ENCODE measurements at regions not wholly inside any gene's neighbourhood (a gene's known extent, or its start where the extent isn't known, plus 50 kb on each side); places are given as distances from the start of the nearest gene placed in this dataset.
"Not testable (repeated sequence)": the region's sequence is repeated elsewhere in the genome, so short reads cannot be mapped to it uniquely, and the experiment has no call there.

GRCh38 chr16:33774724-33775123 is 315.3 kb downstream of the TP53TG3F start:
- not testable (repeated sequence) for TF ChIP-seq POLR2A (IDR thresholded peaks at IDR 0.05)
- TF ChIP-seq, protein P1, sequence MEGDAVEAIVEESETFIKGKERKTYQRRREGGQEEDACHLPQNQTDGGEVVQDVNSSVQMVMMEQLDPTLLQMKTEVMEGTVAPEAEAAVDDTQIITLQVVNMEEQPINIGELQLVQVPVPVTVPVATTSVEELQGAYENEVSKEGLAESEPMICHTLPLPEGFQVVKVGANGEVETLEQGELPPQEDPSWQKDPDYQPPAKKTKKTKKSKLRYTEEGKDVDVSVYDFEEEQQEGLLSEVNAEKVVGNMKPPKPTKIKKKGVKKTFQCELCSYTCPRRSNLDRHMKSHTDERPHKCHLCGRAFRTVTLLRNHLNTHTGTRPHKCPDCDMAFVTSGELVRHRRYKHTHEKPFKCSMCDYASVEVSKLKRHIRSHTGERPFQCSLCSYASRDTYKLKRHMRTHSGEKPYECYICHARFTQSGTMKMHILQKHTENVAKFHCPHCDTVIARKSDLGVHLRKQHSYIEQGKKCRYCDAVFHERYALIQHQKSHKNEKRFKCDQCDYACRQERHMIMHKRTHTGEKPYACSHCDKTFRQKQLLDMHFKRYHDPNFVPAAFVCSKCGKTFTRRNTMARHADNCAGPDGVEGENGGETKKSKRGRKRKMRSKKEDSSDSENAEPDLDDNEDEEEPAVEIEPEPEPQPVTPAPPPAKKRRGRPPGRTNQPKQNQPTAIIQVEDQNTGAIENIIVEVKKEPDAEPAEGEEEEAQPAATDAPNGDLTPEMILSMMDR (IDR thresholded peaks at IDR 0.05), result not testable (repeated sequence)

Data from body of pancreas (tissue), 4 donors.